OCI-LY7 (cell line): ENCODE measurements at regions not wholly inside any gene's neighbourhood (a gene's known extent, or its start where the extent isn't known, plus 50 kb on each side); places are given as distances from the start of the nearest gene placed in this dataset.

Source experiments
- BruUV-seq: library from RNA; stranded (reverse); fragments of 400-500 nt; replicated peaks from 2 replicates; lab custom pipeline; 2021; lab: Mats Ljungman, UMichigan
- CTCF ChIA-PET: fragments of 300-600 bp; sonication (Branson Sonifier 250); formaldehyde crosslinking; loops from one replicate; lab custom pipeline; 2022; ENCODE audit warnings: antibody characterized with exemption; ENCODE audit not compliant: unreplicated experiment; lab: Charles Lee
- POLR2A ChIA-PET: fragments of 300-600 bp; sonication (Branson Sonifier 250); formaldehyde crosslinking; loops from one replicate; lab custom pipeline; 2022; ENCODE audit warnings: antibody characterized with exemption; lab: Charles Lee
- DNase-seq: peaks from one replicate; pipeline ENCODE4 v3.0.0-alpha.2; 2015; ENCODE audit warnings: low spot score
- H2AFZ ChIP-seq: fragments of 200-600 bp; sonication (generic), shearing (Covaris generic); 2 replicates; pipeline ENCODE4 v1.6.1; 2014; ENCODE audit warnings: mild to moderate bottlenecking, antibody characterized with exemption, low read length, moderate library complexity
- H3K27ac ChIP-seq: fragments of 200-600 bp; sonication (generic); 2 replicates; pipeline ENCODE4 v1.5.1; 2014; ENCODE audit warnings: mixed run types, low read depth, mild to moderate bottlenecking, moderate library complexity, low read length, inconsistent platforms; ENCODE audit not compliant: poor library complexity, severe bottlenecking
- H3K36me3 ChIP-seq: fragments of 200-600 bp; sonication (generic); 2 replicates; pipeline ENCODE4 v1.6.1; 2014; ENCODE audit warnings: mild to moderate bottlenecking, antibody characterized with exemption, low read length, moderate library complexity, mixed read lengths; ENCODE audit not compliant: insufficient read depth
- H3K4me1 ChIP-seq: fragments of 200-600 bp; sonication (generic); 2 replicates; pipeline ENCODE4 v1.5.1; 2014; ENCODE audit warnings: mild to moderate bottlenecking, low read length; ENCODE audit not compliant: insufficient read depth, poor library complexity, severe bottlenecking
- H3K4me2 ChIP-seq: fragments of 200-600 bp; sonication (generic); 2 replicates; pipeline ENCODE4 v1.6.1; 2014; ENCODE audit warnings: mild to moderate bottlenecking, low read length
- H3K4me3 ChIP-seq: fragments of 200-600 bp; sonication (generic); 2 replicates; pipeline ENCODE4 v1.5.1; 2014; ENCODE audit warnings: mild to moderate bottlenecking, low read depth, low read length; ENCODE audit not compliant: poor library complexity, severe bottlenecking
- H3K79me2 ChIP-seq: fragments of 200-600 bp; sonication (generic); 2 replicates; pipeline ENCODE4 v1.6.1; 2016; ENCODE audit warnings: low read depth, mild to moderate bottlenecking, low read length, moderate library complexity, mixed read lengths; ENCODE audit not compliant: insufficient read depth
- H3K9me2 ChIP-seq: fragments of 200-600 bp; sonication (generic); 2 replicates; pipeline ENCODE4 v1.6.1; 2016; ENCODE audit warnings: mild to moderate bottlenecking, low read length, mixed read lengths; ENCODE audit not compliant: insufficient read depth
- H3K9me3 ChIP-seq: fragments of 200-600 bp; sonication (generic); 2 replicates; pipeline ENCODE4 v1.6.1; 2014; ENCODE audit warnings: mild to moderate bottlenecking, mixed run types, low read length, mixed read lengths
- H4K20me1 ChIP-seq: fragments of 200-600 bp; sonication (generic); 2 replicates; pipeline ENCODE4 v1.6.1; 2014; ENCODE audit warnings: mild to moderate bottlenecking, antibody characterized with exemption, low read length, moderate library complexity, mixed read lengths; ENCODE audit not compliant: insufficient read depth
- EZH2phosphoT487 ChIP-seq: fragments of 200-600 bp; sonication (generic); IDR thresholded peaks from 2 replicates; pipeline ENCODE4 v1.6.1; 2018; ENCODE audit warnings: low read depth, borderline replicate concordance, mild to moderate bottlenecking, mixed run types, antibody characterized with exemption, low read length, moderate library complexity, mixed read lengths
- intact Hi-C: fragments of 100-400 bp; cut with micrococcal nuclease; formaldehyde crosslinking; loops from one replicate; pipeline ENCODE4 v1.10.0; 2022; ENCODE audit not compliant: unreplicated experiment
- TF ChIP-seq, protein P1 (sequence below): fragments of 200-600 bp; sonication (generic); conservative IDR thresholded peaks from 2 replicates; pipeline ENCODE4 v1.5.1; 2014; ENCODE audit warnings: mild to moderate bottlenecking, antibody characterized with exemption, low read length, moderate library complexity, mixed read lengths

DNA sequence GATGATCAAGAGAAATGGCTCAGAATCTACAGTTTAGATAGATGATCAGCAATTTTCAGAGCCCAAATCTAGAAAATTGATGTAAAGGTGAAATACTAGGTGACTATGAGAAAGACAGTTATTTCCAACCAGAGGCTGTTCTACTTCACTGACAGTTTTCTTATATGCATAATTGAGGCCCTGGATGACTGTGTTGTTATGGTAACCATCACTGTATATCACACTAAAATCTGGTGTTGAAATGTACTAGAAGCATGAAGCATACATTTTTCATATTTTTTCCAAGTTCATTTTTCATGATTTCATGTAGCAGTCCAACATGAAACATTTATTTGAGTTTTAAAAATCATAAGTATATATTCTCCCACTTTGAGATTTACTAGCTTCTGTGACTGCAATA, 87.4 kb downstream of the ATXN3L start:
- no TSS peak for BruUV-seq
- Histone ChIP-seq H3K79me2 (no peaks in the 10 kb centered on the region), H3K27ac (no peak overlapping the region), H3K9me2 (no peaks in the 10 kb centered on the region), H2AFZ (no peak overlapping the region), H4K20me1 (no peaks in the 10 kb centered on the region), H3K4me2 (no peak overlapping the region), H3K36me3 (no peaks in the 10 kb centered on the region), H3K4me1 (no peaks in the 10 kb centered on the region), H3K9me3 (no peaks in the 10 kb centered on the region), H3K4me3 (no peak overlapping the region)
- no peak for DNase-seq
- intact Hi-C loops: no loop called here
- CTCF ChIA-PET: no interaction called here
- no peak for TF ChIP-seq EZH2phosphoT487
- TF ChIP-seq, protein P1, sequence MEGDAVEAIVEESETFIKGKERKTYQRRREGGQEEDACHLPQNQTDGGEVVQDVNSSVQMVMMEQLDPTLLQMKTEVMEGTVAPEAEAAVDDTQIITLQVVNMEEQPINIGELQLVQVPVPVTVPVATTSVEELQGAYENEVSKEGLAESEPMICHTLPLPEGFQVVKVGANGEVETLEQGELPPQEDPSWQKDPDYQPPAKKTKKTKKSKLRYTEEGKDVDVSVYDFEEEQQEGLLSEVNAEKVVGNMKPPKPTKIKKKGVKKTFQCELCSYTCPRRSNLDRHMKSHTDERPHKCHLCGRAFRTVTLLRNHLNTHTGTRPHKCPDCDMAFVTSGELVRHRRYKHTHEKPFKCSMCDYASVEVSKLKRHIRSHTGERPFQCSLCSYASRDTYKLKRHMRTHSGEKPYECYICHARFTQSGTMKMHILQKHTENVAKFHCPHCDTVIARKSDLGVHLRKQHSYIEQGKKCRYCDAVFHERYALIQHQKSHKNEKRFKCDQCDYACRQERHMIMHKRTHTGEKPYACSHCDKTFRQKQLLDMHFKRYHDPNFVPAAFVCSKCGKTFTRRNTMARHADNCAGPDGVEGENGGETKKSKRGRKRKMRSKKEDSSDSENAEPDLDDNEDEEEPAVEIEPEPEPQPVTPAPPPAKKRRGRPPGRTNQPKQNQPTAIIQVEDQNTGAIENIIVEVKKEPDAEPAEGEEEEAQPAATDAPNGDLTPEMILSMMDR: no peak
- POLR2A ChIA-PET: interaction anchor here (0.6 to 1.3 kb wide), 2 partner anchors 53 kb away, joined by 3 to 4 read pairs; no protein-coding TSS in a partner anchor

DNA sequence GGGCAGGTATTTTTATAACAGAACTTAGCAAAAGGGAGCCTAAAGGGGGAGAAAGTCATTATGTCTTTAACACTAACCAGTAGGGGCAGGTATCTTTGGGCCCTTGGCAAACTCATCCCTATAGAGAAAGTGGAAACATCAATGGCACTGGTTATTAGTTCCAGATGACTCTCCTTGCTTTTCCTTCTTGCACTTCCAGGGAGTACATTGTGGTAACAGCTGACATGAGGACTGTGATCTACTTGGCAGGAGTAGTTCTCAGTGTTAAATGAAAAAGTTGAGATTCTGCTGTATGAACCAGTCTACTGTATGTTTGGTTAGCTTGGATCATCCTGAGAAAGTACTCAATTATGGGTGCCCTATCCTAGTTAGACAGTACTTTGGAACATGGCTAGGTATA, 93.6 kb downstream of the ATXN3L start:
- no peaks in the 10 kb centered on the region for H3K9me2 ChIP-seq
- ChIA-PET POLR2A (no interaction called here), CTCF (no interaction called here)
- H3K36me3 ChIP-seq: no peaks in the 10 kb centered on the region
- no peak overlapping the region for H3K4me2 ChIP-seq
- H3K4me3 ChIP-seq: no peak overlapping the region
- TF ChIP-seq, protein P1: no peak
- TF ChIP-seq EZH2phosphoT487: no peak
- H3K27ac ChIP-seq: no peak overlapping the region
- H3K9me3 ChIP-seq: no peaks in the 10 kb centered on the region
- H4K20me1 ChIP-seq: no peaks in the 10 kb centered on the region
- no peaks in the 10 kb centered on the region for H3K79me2 ChIP-seq
- intact Hi-C loops: loop anchor here (10.0 kb wide), 2 partner anchors 61 to 281 kb away; no protein-coding TSS in a partner anchor
- DNase-seq: no peak
- no peak overlapping the region for H2AFZ ChIP-seq
- BruUV-seq: no TSS peak
- no peaks in the 10 kb centered on the region for H3K4me1 ChIP-seq

DNA sequence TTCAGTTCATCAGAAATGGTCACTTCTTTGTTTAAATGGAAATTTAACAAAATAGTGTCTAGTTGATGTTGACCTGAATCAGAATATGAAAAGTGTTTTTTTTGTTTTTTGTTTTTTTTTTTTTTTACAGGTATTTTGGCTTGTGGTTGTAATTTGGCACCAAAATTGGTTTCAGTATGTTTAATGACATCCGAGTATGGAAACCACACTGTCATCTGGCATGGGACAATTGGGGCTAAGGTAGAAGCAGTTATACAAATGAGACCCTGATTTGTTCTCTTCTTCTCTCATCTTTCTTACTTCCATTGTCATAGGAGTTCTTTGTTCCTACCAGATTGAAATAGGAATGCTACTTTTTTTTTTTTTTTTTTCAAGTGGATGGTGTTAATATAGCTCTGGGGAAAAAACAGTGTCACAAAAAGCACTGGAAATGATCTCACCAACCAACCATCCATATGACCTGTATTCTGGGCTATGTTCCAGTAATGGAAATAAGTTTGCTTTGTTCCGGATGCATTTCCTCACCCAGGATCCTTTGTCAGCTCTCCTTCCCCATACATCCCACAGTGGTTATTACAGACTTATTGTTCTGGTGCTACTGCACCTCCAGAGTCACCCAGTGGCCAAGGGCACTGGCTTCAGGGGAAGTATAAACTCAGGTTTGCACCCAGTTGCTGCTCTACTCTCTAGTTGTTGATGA, 95.8 kb downstream of the ATXN3L start:
- no peak for DNase-seq
- ChIA-PET CTCF (no interaction called here), POLR2A (interaction anchor here (0.6 to 0.7 kb wide), 2 partner anchors 29 to 115 kb away, joined by 3 to 5 read pairs; no protein-coding TSS in a partner anchor)
- no peaks in the 10 kb centered on the region for H3K36me3 ChIP-seq
- TF ChIP-seq, protein P1: no peak
- TF ChIP-seq EZH2phosphoT487: no peak
- no peaks in the 10 kb centered on the region for H3K79me2 ChIP-seq
- no peak overlapping the region for H3K4me3 ChIP-seq
- no TSS peak for BruUV-seq
- no peaks in the 10 kb centered on the region for H4K20me1 ChIP-seq
- H3K27ac ChIP-seq: no peak overlapping the region
- no peaks in the 10 kb centered on the region for H3K4me1 ChIP-seq
- no peaks in the 10 kb centered on the region for H3K9me3 ChIP-seq
- intact Hi-C loops: loop anchor here (10.0 kb wide), 2 partner anchors 59 to 279 kb away; no protein-coding TSS in a partner anchor
- H2AFZ ChIP-seq: no peak overlapping the region
- no peak overlapping the region for H3K4me2 ChIP-seq
- no peaks in the 10 kb centered on the region for H3K9me2 ChIP-seq
